HG02981 (cell line): ENCODE measurements at regions not wholly inside any gene's neighbourhood (a gene's known extent, or its start where the extent isn't known, plus 50 kb on each side); places are given as distances from the start of the nearest gene placed in this dataset.

Experiments
- ATAC-seq: cut with Tn5 transposase; IDR thresholded peaks from one replicate; pipeline ENCODE4 v1.9.1; 2021; ENCODE audit warnings: mild to moderate bottlenecking, moderate library complexity; ENCODE audit not compliant: unreplicated experiment

- no peak for ATAC-seq
Observed at GRCh38 chr18:33870059-33870458, 292.0 kb downstream of the ASXL3 start.

- no peak for ATAC-seq
Observed at GRCh38 chr18:33866386-33866785, 288.4 kb downstream of the ASXL3 start.

GRCh38 chr18:33863912-33864311 lies 285.9 kb downstream of the ASXL3 start:
- no peak for ATAC-seq

- ATAC-seq, result no peak
Observed at GRCh38 chr18:33854827-33855139, 276.8 kb downstream of the ASXL3 start.

GRCh38 chr18:33854086-33854826 lies 276.2 kb downstream of the ASXL3 start:
- ATAC-seq, result no peak

GRCh38 chr18:33853187-33853586 lies 275.2 kb downstream of the ASXL3 start:
- no peak for ATAC-seq

GRCh38 chr18:33851546-33852078 lies 273.6 kb downstream of the ASXL3 start:
- ATAC-seq, result no peak

- no peak for ATAC-seq
Observed at GRCh38 chr18:33849731-33850130, 271.7 kb downstream of the ASXL3 start.

- no peak for ATAC-seq
Observed at GRCh38 chr18:33844232-33844631, 266.2 kb downstream of the ASXL3 start.

GRCh38 chr18:33841221-33841967 lies 263.4 kb downstream of the ASXL3 start:
- ATAC-seq, result no peak

GRCh38 chr18:33840212-33840593 lies 262.2 kb downstream of the ASXL3 start:
- ATAC-seq, result no peak

- ATAC-seq, result peak; percentile 75
Observed at GRCh38 chr18:33839452-33840211, 261.6 kb downstream of the ASXL3 start.

GRCh38 chr18:33838054-33838453 lies 260.0 kb downstream of the ASXL3 start:
- ATAC-seq, result no peak

- no peak for ATAC-seq
Observed at GRCh38 chr18:33837191-33837590, 259.2 kb downstream of the ASXL3 start.

GRCh38 chr18:33836564-33836963 lies 258.5 kb downstream of the ASXL3 start:
- no peak for ATAC-seq

GRCh38 chr18:33835419-33835818 lies 257.4 kb downstream of the ASXL3 start:
- ATAC-seq, result no peak

- ATAC-seq, result no peak
Observed at GRCh38 chr18:33833842-33834241, 255.8 kb downstream of the ASXL3 start.

- ATAC-seq, result no peak
Observed at GRCh38 chr18:33831424-33831823, 253.4 kb downstream of the ASXL3 start.

GRCh38 chr18:33830213-33830612 lies 252.2 kb downstream of the ASXL3 start:
- ATAC-seq, result no peak

- no peak for ATAC-seq
Observed at GRCh38 chr18:33828949-33829348, 250.9 kb downstream of the ASXL3 start.

GRCh38 chr18:33826151-33826550 lies 248.1 kb downstream of the ASXL3 start:
- ATAC-seq, result no peak

GRCh38 chr18:33821503-33821902 lies 243.5 kb downstream of the ASXL3 start:
- ATAC-seq, result no peak
